Transverse colon (tissue), 4 donors: ENCODE measurements at regions not wholly inside any gene's neighbourhood (a gene's known extent, or its start where the extent isn't known, plus 50 kb on each side); places are given as distances from the start of the nearest gene placed in this dataset.

ENCODE experiments used
- DNase-seq: peaks from one replicate; pipeline ENCODE4 v3.0.0-alpha.2; 2019
- H3K27ac ChIP-seq, 4 donors: fragments of 200-600 bp; sonication (generic); 2 replicates each; pipeline ENCODE4 v1.5.1; 2016 to 2018; ENCODE audit warnings: inconsistent platforms in 4 of 4
- H3K27me3 ChIP-seq: fragments of 200-600 bp; sonication (generic); 2 replicates; pipeline ENCODE4 v1.5.1; 2017; ENCODE audit warnings: inconsistent platforms
- H3K36me3 ChIP-seq, 4 donors: fragments of 200-600 bp; sonication (generic); 2 replicates each; pipeline ENCODE4 v1.5.1; 2017 to 2019; ENCODE audit warnings: inconsistent platforms in 4 of 4
- H3K4me1 ChIP-seq, 4 donors: fragments of 200-600 bp; sonication (generic); 2 replicates each; pipeline ENCODE4 v1.5.1; 2017 to 2020; ENCODE audit warnings: inconsistent platforms in 4 of 4
- H3K4me3 ChIP-seq, 4 donors: fragments of 200-600 bp; sonication (generic); 1 replicate in 1 of 4; 2 replicates in 3 of 4; pipeline versions ENCODE4 v1.5.1 to v1.6.1; 2017 to 2019; ENCODE audit warnings: inconsistent platforms in 4 of 4
- H3K9me3 ChIP-seq, 2 donors: fragments of 200-600 bp; sonication (generic); 2 replicates each; pipeline ENCODE4 v1.5.1; 2017 to 2019; ENCODE audit warnings: inconsistent platforms in 2 of 2
- CTCF ChIP-seq, 5 experiments: fragments of 200-600 bp in 3 of 5; fragments of 450-650 bp in 2 of 5; sonication (generic) in 3 of 5; IDR thresholded peaks; 1 replicate in 2 of 5; 2 replicates in 3 of 5; pipeline ENCODE4 v1.5.1; 2016 to 2017; ENCODE audit warnings: antibody characterized with exemption in 5 of 5, inconsistent platforms in 3 of 5, mild to moderate bottlenecking in 2 of 5, moderate library complexity in 1 of 5
- EP300 ChIP-seq: sonication (generic); formaldehyde crosslinking; IDR thresholded peaks from one replicate; pipeline ENCODE4 v1.6.1; 2017; ENCODE audit warnings: antibody characterized with exemption, low read depth
- POLR2A ChIP-seq: fragments of 450-650 bp; IDR thresholded peaks from one replicate; pipeline ENCODE4 v1.6.1; 2016; ENCODE audit warnings: antibody characterized with exemption, mild to moderate bottlenecking, moderate library complexity
- POLR2AphosphoS5 ChIP-seq, 3 donors: sonication (generic); formaldehyde crosslinking; IDR thresholded peaks; one replicate each; pipeline ENCODE4 v1.6.1; 2016; ENCODE audit warnings: antibody characterized with exemption in 3 of 3
- WGBS, 2 donors: methylation state at CpG; one replicate each; pipeline ENCODE4 v1.1.5; 2018; ENCODE audit warnings: low coverage in 1 of 2; 5-methylcytosine and 5-hydroxymethylcytosine counted together
- in situ Hi-C, 4 donors: fragments of 200-750 bp; cut with MboI; loops; one replicate each; pipeline versions ENCODE4 v1.15.0 to v1.15.1; 2017; ENCODE audit warnings: low sequenced_read_pairs in 3 of 4, low pct_ligation_motif_present in 1 of 4, low pct_unique_long_range_greater_than_20kb in 1 of 4
- intact Hi-C: fragments of 100-400 bp; cut with DNase I; formaldehyde crosslinking; loops from one replicate; pipeline ENCODE4 v1.15.1; 2023; ENCODE audit warnings: low total_unique reads

- no peak for DNase-seq
- H3K4me3 ChIP-seq: no peak overlapping the region
- intact Hi-C loops: no loop called here
- no peak for TF ChIP-seq POLR2AphosphoS5 (IDR thresholded peaks at IDR 0.05)
- no peak for TF ChIP-seq POLR2A
- no peak for TF ChIP-seq EP300
- TF ChIP-seq CTCF (IDR thresholded peaks at IDR 0.05): no peak
- no peaks in the 10 kb centered on the region for H3K36me3 ChIP-seq
- no peaks in the 10 kb centered on the region for H3K9me3 ChIP-seq
- WGBS, 2 donors: 90 to 100% methylated on average over 1 to 3 of the region's 3 CpGs
- H3K27ac ChIP-seq: no peak overlapping the region
- in situ Hi-C loops: no loop called here
- H3K27me3 ChIP-seq: peaks cover 22% of the 10 kb centered on the region
- peaks cover 0 to 10% (median 1%) of the 10 kb centered on the region in 4 donors for H3K4me1 ChIP-seq
Measured at GRCh38 chr5:9955586-9955985, 294.1 kb downstream of the ATPSCKMT start.

- Histone ChIP-seq H3K4me1 (peaks cover 0 to 10% (median 1%) of the 10 kb centered on the region in 4 donors), H3K4me3 (no peak overlapping the region), H3K27ac (no peak overlapping the region), H3K36me3 (no peaks in the 10 kb centered on the region), H3K27me3 (peaks cover 22% of the 10 kb centered on the region), H3K9me3 (no peaks in the 10 kb centered on the region)
- intact Hi-C loops (no loop called here), in situ Hi-C loops (no loop called here)
- TF ChIP-seq POLR2A (no peak), CTCF (IDR thresholded peaks at IDR 0.05) (no peak)
- WGBS, 2 donors: 46 to 69% methylated on average over 2 of the region's 2 CpGs
- no peak for DNase-seq
Measured at GRCh38 chr5:9954869-9955268, 294.8 kb downstream of the ATPSCKMT start.

GRCh38 chr5:9953691-9954090 lies 296.0 kb downstream of the ATPSCKMT start:
- TF ChIP-seq EP300 (no peak), POLR2AphosphoS5 (IDR thresholded peaks at IDR 0.05) (no peak), POLR2A (no peak), CTCF (IDR thresholded peaks at IDR 0.05) (no peak)
- H3K4me1 ChIP-seq: peaks cover 0 to 10% (median 1%) of the 10 kb centered on the region in 4 donors
- intact Hi-C loops (no loop called here), in situ Hi-C loops (no loop called here)
- H3K27ac ChIP-seq: no peak overlapping the region
- H3K36me3 ChIP-seq: no peaks in the 10 kb centered on the region
- H3K27me3 ChIP-seq: peaks cover 22% of the 10 kb centered on the region
- no peak for DNase-seq
- H3K9me3 ChIP-seq: no peaks in the 10 kb centered on the region
- no peak overlapping the region for H3K4me3 ChIP-seq
- WGBS, 2 donors: 76 to 77% methylated on average over 2 of the region's 2 CpGs

- H3K4me1 ChIP-seq: peaks cover 0 to 3% (median 0%) of the 10 kb centered on the region in 4 donors
Measured at GRCh38 chr5:9951865-9952516, 297.7 kb downstream of the ATPSCKMT start.

More at GRCh38 chr5:9951865-9952516, 297.7 kb downstream of the ATPSCKMT start:
- WGBS, 2 donors: 54 to 64% methylated on average over 6 of the region's 6 CpGs
- no peak for DNase-seq
- Histone ChIP-seq H3K27me3 (peaks cover 22% of the 10 kb centered on the region), H3K36me3 (no peaks in the 10 kb centered on the region), H3K4me3 (no peak overlapping the region), H3K27ac (no peak overlapping the region), H3K9me3 (no peaks in the 10 kb centered on the region)
- in situ Hi-C loops (no loop called here), intact Hi-C loops (no loop called here)
- TF ChIP-seq CTCF (IDR thresholded peaks at IDR 0.05): no peak
- no peak for TF ChIP-seq POLR2A
- TF ChIP-seq POLR2AphosphoS5 (IDR thresholded peaks at IDR 0.05): no peak
